Loucy (cell line): ENCODE measurements at regions not wholly inside any gene's neighbourhood (a gene's known extent, or its start where the extent isn't known, plus 50 kb on each side); places are given as distances from the start of the nearest gene placed in this dataset.

Experiments
- H2AFZ ChIP-seq: fragments of 200-600 bp; sonication (generic); 2 replicates; pipeline ENCODE4 v1.6.0; 2016; ENCODE audit warnings: antibody characterized with exemption, mild to moderate bottlenecking, low read length, moderate library complexity
- H3F3A ChIP-seq: fragments of 200-600 bp; 2 replicates; pipeline ENCODE4 v1.6.0; 2016; ENCODE audit warnings: antibody characterized with exemption, low read depth, mild to moderate bottlenecking
- H3K27me3 ChIP-seq: fragments of 200-600 bp; sonication (generic); 2 replicates; pipeline ENCODE4 v1.6.1; 2014; ENCODE audit warnings: low read length, mild to moderate bottlenecking; ENCODE audit not compliant: insufficient read depth, poor library complexity, severe bottlenecking
- H3K36me3 ChIP-seq: fragments of 200-600 bp; sonication (generic); 2 replicates; pipeline ENCODE4 v1.6.1; 2016; ENCODE audit warnings: low read length; ENCODE audit not compliant: insufficient read depth
- H3K4me1 ChIP-seq: fragments of 200-600 bp; sonication (generic); 2 replicates; pipeline ENCODE4 v1.5.1; 2014; ENCODE audit warnings: low read length, mild to moderate bottlenecking; ENCODE audit not compliant: insufficient read depth, poor library complexity, severe bottlenecking
- H3K4me2 ChIP-seq: fragments of 200-600 bp; sonication (generic); 2 replicates; pipeline ENCODE4 v1.6.0; 2014; ENCODE audit warnings: antibody characterized with exemption, low read length, low read depth, mild to moderate bottlenecking; ENCODE audit not compliant: poor library complexity, severe bottlenecking
- H3K4me3 ChIP-seq: fragments of 200-600 bp; sonication (generic); 2 replicates; pipeline ENCODE4 v1.5.1; 2014; ENCODE audit warnings: low read length, mild to moderate bottlenecking, mixed read lengths; ENCODE audit not compliant: poor library complexity, severe bottlenecking
- H3K79me2 ChIP-seq: fragments of 200-600 bp; sonication (generic); 2 replicates; pipeline ENCODE4 v1.6.1; 2014; ENCODE audit warnings: low read length; ENCODE audit not compliant: insufficient read depth
- H3K9ac ChIP-seq: fragments of 200-600 bp; sonication (generic); 2 replicates; pipeline ENCODE4 v1.6.0; 2014; ENCODE audit warnings: mild to moderate bottlenecking, low read depth, low read length, moderate library complexity; ENCODE audit not compliant: poor library complexity, severe bottlenecking
- H3K9me2 ChIP-seq: fragments of 200-600 bp; sonication (generic); replicated peaks from 2 replicates; pipeline ENCODE4 v1.6.1; 2016; ENCODE audit warnings: low read depth, low read length, mixed read lengths
- H3K9me3 ChIP-seq: fragments of 200-600 bp; sonication (generic); 2 replicates; pipeline ENCODE4 v1.6.1; 2014; ENCODE audit warnings: mild to moderate bottlenecking, antibody characterized with exemption, low read length, low read depth; ENCODE audit not compliant: insufficient read depth
- H4K20me1 ChIP-seq: fragments of 200-600 bp; sonication (generic); 2 replicates; pipeline ENCODE4 v1.6.0; 2014; ENCODE audit warnings: antibody characterized with exemption, low read length, mild to moderate bottlenecking; ENCODE audit not compliant: insufficient read depth, poor library complexity, severe bottlenecking
- EZH2phosphoT487 ChIP-seq: fragments of 200-600 bp; IDR thresholded peaks from 2 replicates; pipeline ENCODE4 v1.6.1; 2018; ENCODE audit warnings: antibody characterized with exemption, mild to moderate bottlenecking, moderate library complexity, borderline replicate concordance
- TF ChIP-seq, protein P1 (sequence below): fragments of 200-600 bp; sonication (generic); conservative IDR thresholded peaks from 2 replicates; pipeline ENCODE4 v1.5.1; 2014; ENCODE audit warnings: mild to moderate bottlenecking, antibody characterized with exemption, low read length

DNA sequence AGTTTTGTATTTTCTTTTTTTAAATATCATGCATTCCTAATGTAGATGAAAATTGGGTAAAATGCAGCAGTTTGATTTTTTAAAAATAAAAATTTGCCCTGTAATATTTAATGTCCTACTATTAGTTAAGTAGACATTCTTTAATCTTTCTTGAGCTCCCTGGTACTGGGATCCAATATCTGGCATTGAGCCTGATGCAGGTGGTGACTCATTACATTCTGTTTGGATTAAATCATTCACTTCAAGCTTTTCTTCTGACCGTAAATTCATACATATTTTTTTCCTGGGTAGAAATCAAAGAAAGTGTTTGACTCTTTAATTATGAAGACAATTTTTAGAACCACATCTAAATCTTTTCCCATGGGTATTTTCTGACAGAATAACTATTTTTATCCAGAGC lies 768.8 kb upstream of the SLC35B3 start:
- Histone ChIP-seq H3K36me3 (no peaks in the 10 kb centered on the region), H3F3A (no peaks in the 10 kb centered on the region), H4K20me1 (no peaks in the 10 kb centered on the region), H3K79me2 (no peaks in the 10 kb centered on the region), H3K9ac (no peak overlapping the region), H2AFZ (no peak overlapping the region), H3K4me3 (no peak overlapping the region), H3K4me2 (no peak overlapping the region), H3K27me3 (no peaks in the 10 kb centered on the region), H3K9me3 (0 out of 2 replicates have a peak, but pooled peaks cover 4% of the 10 kb centered on the region), H3K4me1 (no peaks in the 10 kb centered on the region), H3K9me2 (no peaks in the 10 kb centered on the region)
- TF ChIP-seq, protein P1, sequence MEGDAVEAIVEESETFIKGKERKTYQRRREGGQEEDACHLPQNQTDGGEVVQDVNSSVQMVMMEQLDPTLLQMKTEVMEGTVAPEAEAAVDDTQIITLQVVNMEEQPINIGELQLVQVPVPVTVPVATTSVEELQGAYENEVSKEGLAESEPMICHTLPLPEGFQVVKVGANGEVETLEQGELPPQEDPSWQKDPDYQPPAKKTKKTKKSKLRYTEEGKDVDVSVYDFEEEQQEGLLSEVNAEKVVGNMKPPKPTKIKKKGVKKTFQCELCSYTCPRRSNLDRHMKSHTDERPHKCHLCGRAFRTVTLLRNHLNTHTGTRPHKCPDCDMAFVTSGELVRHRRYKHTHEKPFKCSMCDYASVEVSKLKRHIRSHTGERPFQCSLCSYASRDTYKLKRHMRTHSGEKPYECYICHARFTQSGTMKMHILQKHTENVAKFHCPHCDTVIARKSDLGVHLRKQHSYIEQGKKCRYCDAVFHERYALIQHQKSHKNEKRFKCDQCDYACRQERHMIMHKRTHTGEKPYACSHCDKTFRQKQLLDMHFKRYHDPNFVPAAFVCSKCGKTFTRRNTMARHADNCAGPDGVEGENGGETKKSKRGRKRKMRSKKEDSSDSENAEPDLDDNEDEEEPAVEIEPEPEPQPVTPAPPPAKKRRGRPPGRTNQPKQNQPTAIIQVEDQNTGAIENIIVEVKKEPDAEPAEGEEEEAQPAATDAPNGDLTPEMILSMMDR = no peak
- no peak for TF ChIP-seq EZH2phosphoT487

DNA sequence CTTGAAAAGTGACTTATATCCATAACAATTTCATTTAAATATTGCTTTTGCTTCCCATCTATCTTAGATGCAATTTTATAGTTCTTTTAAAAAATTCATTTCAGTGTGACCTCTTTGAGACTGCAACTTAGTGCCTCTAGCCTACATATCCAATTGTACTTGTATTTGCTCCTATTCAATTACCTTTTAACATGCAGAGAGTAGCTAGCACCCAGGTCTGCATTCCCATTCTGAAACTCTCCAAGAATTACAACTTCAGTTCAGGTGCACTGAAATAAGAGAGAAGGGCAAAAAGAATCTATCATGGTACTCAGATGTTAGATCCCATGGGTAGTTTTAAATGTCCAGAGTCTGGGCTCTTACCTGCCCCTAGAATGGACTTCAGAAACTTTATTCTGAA lies 765.4 kb upstream of the SLC35B3 start:
- Histone ChIP-seq H3K27me3 (no peaks in the 10 kb centered on the region), H3K4me3 (no peak overlapping the region), H3K9me2 (no peaks in the 10 kb centered on the region), H2AFZ (no peak overlapping the region), H3K4me2 (no peak overlapping the region), H3K9ac (no peak overlapping the region), H3F3A (no peaks in the 10 kb centered on the region), H4K20me1 (no peaks in the 10 kb centered on the region), H3K36me3 (no peaks in the 10 kb centered on the region), H3K79me2 (no peaks in the 10 kb centered on the region), H3K9me3 (0 out of 2 replicates have a peak, but pooled peaks cover 4% of the 10 kb centered on the region), H3K4me1 (no peaks in the 10 kb centered on the region)
- no peak for TF ChIP-seq EZH2phosphoT487
- TF ChIP-seq, protein P1 = no peak

DNA sequence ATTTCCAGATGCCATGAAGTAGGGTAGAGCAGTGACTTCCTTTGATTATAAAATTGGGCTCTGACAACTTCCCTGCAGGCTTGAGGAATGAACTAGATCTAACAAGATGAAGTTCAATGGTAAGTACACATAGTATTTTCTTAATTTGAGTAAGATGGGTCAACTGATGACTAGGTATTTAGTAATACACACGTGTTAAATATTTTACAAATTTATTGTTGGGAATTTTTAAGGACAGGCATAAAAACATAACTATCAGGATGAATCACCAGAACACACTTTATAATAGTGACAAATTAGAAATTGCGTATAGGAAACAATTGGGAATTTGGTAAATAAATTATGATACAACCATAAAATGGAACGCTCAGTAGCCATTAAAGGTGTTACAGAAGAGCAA lies 762.4 kb upstream of the SLC35B3 start:
- H4K20me1 ChIP-seq = no peaks in the 10 kb centered on the region
- H3K4me1 ChIP-seq = no peaks in the 10 kb centered on the region
- no peak overlapping the region for H3K9ac ChIP-seq
- no peak overlapping the region for H3K4me2 ChIP-seq
- no peak overlapping the region for H3K4me3 ChIP-seq
- H3K36me3 ChIP-seq = no peaks in the 10 kb centered on the region
- no peak overlapping the region for H2AFZ ChIP-seq
- H3F3A ChIP-seq = no peaks in the 10 kb centered on the region
- H3K9me2 ChIP-seq = no peaks in the 10 kb centered on the region
- TF ChIP-seq EZH2phosphoT487 = no peak
- TF ChIP-seq, protein P1 = no peak
- no peaks in the 10 kb centered on the region for H3K79me2 ChIP-seq
- no peaks in the 10 kb centered on the region for H3K27me3 ChIP-seq
- no peaks in the 10 kb centered on the region for H3K9me3 ChIP-seq
